Brain microvascular endothelial cell (primary cell): ENCODE measurements at regions not wholly inside any gene's neighbourhood (a gene's known extent, or its start where the extent isn't known, plus 50 kb on each side); places are given as distances from the start of the nearest gene placed in this dataset.
A peak's percentile ranks its signal among the peaks of the same experiment; 100 is the strongest.

Experiments
- DNase-seq: peaks from one replicate; pipeline ENCODE4 v3.0.0-alpha.2; 2020
- H3K27ac ChIP-seq: fragments of 250-450 bp; sonication (Bioruptor Pico); 2 replicates; pipeline ENCODE4 v1.5.1; 2020; ENCODE audit warnings: mild to moderate bottlenecking, moderate library complexity
- H3K27me3 ChIP-seq: fragments of 250-450 bp; sonication (Bioruptor Pico); replicated peaks from 2 replicates; pipeline ENCODE4 v1.5.1; 2020; ENCODE audit warnings: mild to moderate bottlenecking
- H3K36me3 ChIP-seq: fragments of 250-450 bp; sonication (Bioruptor Pico); replicated peaks from 2 replicates; pipeline ENCODE4 v1.5.1; 2020; ENCODE audit warnings: mild to moderate bottlenecking
- H3K4me3 ChIP-seq: 2 replicates; pipeline ENCODE4 v1.5.1; 2011; ENCODE audit warnings: low read depth, mild to moderate bottlenecking, control low read depth, low read length, moderate library complexity
- in situ Hi-C: cut with HindIII; loops from 2 replicates; pipeline ENCODE4 v1.10.0; 2017; ENCODE audit warnings: low sequenced_read_pairs, low pct_ligation_motif_present
- TF ChIP-seq, protein P1 (sequence below): IDR thresholded peaks from 2 replicates; pipeline ENCODE4 v1.5.1; 2011; ENCODE audit warnings: low read depth, mild to moderate bottlenecking, moderate library complexity, low read length, control low read depth, inconsistent platforms; ENCODE audit errors: missing control alignments

DNA sequence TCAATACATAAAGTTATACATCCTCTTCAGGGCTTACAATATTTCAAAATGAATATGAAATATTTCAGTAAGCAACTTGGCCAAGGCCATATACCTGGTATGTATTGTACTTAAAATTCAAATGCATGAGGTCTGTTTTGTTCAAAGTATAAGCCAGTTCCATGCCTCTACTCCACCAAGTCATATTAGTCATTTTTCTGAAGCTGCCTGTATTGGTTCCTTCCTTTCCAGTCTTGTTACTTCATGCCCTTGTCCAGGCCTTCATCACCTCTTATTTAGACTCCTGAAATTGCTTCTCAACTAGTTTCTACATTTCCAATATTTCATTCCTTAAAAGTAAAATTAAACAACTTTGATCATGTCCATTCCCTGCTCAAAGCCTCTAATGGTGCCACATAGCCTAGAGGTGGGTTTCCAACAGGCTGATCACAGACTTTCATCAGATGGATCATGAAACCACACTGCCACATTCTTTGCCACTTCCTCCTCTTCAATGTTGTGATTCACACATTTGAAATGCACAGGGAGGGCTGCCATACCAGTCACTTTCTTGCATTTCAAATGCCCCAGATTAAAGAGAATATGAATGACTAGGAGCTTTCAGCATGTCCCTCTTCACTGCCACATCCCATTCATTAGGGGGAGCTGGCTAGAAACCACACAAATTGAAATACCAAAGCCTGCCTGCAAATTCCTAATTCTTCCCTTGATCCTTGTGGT is 424.1 kb upstream of the DACH1 start:
- Histone ChIP-seq H3K36me3 (no peaks in the 10 kb centered on the region), H3K27ac (no peak overlapping the region), H3K4me3 (no peak overlapping the region), H3K27me3 (no peaks in the 10 kb centered on the region)
- DNase-seq: peak; percentile 58
- in situ Hi-C loops: no loop called here
- TF ChIP-seq, protein P1, sequence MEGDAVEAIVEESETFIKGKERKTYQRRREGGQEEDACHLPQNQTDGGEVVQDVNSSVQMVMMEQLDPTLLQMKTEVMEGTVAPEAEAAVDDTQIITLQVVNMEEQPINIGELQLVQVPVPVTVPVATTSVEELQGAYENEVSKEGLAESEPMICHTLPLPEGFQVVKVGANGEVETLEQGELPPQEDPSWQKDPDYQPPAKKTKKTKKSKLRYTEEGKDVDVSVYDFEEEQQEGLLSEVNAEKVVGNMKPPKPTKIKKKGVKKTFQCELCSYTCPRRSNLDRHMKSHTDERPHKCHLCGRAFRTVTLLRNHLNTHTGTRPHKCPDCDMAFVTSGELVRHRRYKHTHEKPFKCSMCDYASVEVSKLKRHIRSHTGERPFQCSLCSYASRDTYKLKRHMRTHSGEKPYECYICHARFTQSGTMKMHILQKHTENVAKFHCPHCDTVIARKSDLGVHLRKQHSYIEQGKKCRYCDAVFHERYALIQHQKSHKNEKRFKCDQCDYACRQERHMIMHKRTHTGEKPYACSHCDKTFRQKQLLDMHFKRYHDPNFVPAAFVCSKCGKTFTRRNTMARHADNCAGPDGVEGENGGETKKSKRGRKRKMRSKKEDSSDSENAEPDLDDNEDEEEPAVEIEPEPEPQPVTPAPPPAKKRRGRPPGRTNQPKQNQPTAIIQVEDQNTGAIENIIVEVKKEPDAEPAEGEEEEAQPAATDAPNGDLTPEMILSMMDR: peak; percentile 41

DNA sequence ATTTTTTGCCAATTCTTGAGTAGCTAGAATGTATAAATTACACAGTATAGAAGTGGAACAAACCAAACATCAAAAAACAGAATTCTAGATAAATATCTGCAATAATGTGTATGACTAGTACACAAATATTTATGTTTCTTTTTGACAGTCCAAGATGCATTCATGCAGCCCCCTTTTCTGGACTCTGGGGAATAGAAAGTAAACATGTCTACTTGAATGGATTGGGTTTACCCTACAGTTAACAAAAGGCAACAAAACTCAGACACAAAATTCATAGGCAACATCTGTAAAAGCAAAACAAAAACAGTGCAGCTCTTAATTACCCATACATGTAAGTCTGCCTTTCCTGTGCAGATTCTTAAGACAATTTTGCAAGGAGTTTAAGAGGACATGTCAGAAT is 419.4 kb upstream of the DACH1 start:
- Histone ChIP-seq H3K27ac (no peak overlapping the region), H3K4me3 (no peak overlapping the region), H3K36me3 (no peaks in the 10 kb centered on the region), H3K27me3 (no peaks in the 10 kb centered on the region)
- DNase-seq: no peak
- TF ChIP-seq, protein P1: no peak
- in situ Hi-C loops: no loop called here

DNA sequence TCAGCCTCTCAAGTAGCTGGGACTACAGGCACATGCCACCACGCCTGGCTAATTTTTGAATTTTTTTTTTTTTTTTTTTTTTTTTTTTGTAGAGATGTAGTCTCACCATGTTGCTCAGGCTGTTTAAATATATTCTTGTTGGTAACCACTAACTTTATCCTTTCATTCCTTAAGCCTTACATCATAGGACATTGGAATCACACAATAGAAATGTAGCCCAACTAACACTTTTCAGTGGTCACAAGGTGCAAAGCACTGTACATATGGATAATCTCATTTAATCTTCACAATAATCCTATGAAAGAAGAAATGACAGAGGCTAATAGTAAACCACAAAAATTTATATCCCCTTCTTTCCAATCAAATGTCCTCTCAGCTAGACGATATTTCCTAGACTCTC is 417.8 kb upstream of the DACH1 start:
- no peak overlapping the region for H3K4me3 ChIP-seq
- no peaks in the 10 kb centered on the region for H3K36me3 ChIP-seq
- H3K27me3 ChIP-seq: no peaks in the 10 kb centered on the region
- H3K27ac ChIP-seq: no peak overlapping the region
- in situ Hi-C loops: no loop called here
- TF ChIP-seq, protein P1: no peak
- no peak for DNase-seq

DNA sequence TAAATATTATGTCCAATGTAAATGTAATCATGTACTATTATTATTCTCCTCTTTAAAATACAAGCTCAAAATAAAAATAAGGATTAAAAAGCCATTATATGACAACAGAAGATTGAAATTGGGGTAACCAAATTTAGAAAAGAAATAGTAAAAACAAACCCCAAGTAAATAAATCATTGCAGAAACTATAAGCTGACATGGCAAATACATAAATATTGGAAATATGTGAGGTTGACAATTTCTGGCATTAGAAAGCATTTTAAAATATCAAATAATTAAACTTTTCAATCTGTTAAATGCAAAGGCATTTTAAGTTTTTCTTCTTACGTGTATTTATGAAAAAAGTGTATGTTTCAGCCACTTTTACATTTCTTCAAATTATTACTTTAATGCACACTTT is 394.7 kb upstream of the DACH1 start:
- Histone ChIP-seq H3K27me3 (no peaks in the 10 kb centered on the region), H3K4me3 (no peak overlapping the region), H3K27ac (no peak overlapping the region), H3K36me3 (no peaks in the 10 kb centered on the region)
- no peak for DNase-seq
- in situ Hi-C loops: no loop called here
- TF ChIP-seq, protein P1: no peak

DNA sequence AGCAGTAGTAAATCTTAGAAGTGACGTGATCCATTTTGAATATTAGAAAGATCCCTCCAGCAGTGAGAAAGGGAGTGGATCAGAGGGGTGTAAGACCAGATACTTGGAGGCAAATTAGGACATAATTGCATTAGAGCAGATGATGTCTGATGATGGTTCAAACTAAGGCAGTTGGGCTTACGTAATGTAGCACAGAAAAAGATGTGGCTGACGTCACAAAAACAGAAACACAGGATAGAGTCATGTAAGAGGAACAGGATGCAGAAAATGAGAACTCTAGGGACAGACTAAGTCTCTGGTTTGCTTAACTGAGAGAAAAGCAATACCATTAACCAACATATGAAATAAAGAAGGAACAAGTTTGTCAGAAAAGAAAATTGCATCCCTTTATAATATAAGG is 392.5 kb upstream of the DACH1 start:
- Histone ChIP-seq H3K36me3 (no peaks in the 10 kb centered on the region), H3K27me3 (no peaks in the 10 kb centered on the region), H3K4me3 (no peak overlapping the region), H3K27ac (no peak overlapping the region)
- TF ChIP-seq, protein P1: no peak
- in situ Hi-C loops: no loop called here
- no peak for DNase-seq
